PFSK-1 (cell line): ENCODE measurements at regions not wholly inside any gene's neighbourhood (a gene's known extent, or its start where the extent isn't known, plus 50 kb on each side); places are given as distances from the start of the nearest gene placed in this dataset.

ENCODE experiments used
- FOXP2 ChIP-seq: optimal IDR thresholded peaks from 2 replicates; pipeline ENCODE3; 2011; ENCODE audit warnings: borderline replicate concordance, control low read depth, inconsistent platforms; ENCODE audit not compliant: insufficient read depth; ENCODE audit errors: extremely low read length, extremely low read depth
- POLR2AphosphoS5 ChIP-seq: IDR thresholded peaks from 2 replicates; pipeline ENCODE4 v1.6.1; 2012; ENCODE audit warnings: low read depth, mild to moderate bottlenecking, control low read depth, low read length, moderate library complexity
- SIN3A ChIP-seq: IDR thresholded peaks from 2 replicates; pipeline ENCODE4 v1.6.1; 2012; ENCODE audit warnings: mild to moderate bottlenecking, low read length, moderate library complexity, borderline replicate concordance; ENCODE audit not compliant: insufficient read depth
- TAF1 ChIP-seq: IDR thresholded peaks from 2 replicates; pipeline ENCODE4 v1.6.1; 2012; ENCODE audit warnings: low read length, control low read depth, borderline replicate concordance; ENCODE audit not compliant: insufficient read depth
- TF ChIP-seq, protein P1 (sequence below), 2 experiments: IDR thresholded peaks; 2 replicates each; pipeline versions ENCODE4 v1.6.1 to v1.8.0; 2011 to 2012; ENCODE audit warnings: low read depth in 2 of 2, low read length in 2 of 2, control low read depth in 1 of 2, inconsistent platforms in 1 of 2, mild to moderate bottlenecking in 1 of 2, moderate library complexity in 1 of 2; ENCODE audit not compliant: insufficient read depth in 1 of 2

DNA sequence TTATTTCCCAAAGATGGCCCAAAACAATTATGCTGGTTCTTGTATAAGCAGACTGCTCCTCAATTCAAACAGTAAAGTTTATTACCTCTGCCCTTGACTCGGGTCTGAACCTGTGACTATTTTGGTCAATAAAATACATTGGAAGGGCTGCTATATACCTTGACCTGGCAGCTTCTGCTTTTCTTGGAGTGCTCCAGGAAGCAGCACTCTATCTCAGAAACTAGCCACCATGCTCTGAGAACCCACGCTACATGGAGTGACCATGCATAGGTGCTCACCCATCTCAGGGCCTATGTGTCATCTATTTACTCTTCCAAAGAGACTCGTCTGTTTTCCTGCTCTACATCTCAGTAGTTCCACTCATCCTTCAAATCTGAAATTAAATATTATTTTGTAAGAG, 299.9 kb downstream of the AHR start:
- TF ChIP-seq, protein P1, sequence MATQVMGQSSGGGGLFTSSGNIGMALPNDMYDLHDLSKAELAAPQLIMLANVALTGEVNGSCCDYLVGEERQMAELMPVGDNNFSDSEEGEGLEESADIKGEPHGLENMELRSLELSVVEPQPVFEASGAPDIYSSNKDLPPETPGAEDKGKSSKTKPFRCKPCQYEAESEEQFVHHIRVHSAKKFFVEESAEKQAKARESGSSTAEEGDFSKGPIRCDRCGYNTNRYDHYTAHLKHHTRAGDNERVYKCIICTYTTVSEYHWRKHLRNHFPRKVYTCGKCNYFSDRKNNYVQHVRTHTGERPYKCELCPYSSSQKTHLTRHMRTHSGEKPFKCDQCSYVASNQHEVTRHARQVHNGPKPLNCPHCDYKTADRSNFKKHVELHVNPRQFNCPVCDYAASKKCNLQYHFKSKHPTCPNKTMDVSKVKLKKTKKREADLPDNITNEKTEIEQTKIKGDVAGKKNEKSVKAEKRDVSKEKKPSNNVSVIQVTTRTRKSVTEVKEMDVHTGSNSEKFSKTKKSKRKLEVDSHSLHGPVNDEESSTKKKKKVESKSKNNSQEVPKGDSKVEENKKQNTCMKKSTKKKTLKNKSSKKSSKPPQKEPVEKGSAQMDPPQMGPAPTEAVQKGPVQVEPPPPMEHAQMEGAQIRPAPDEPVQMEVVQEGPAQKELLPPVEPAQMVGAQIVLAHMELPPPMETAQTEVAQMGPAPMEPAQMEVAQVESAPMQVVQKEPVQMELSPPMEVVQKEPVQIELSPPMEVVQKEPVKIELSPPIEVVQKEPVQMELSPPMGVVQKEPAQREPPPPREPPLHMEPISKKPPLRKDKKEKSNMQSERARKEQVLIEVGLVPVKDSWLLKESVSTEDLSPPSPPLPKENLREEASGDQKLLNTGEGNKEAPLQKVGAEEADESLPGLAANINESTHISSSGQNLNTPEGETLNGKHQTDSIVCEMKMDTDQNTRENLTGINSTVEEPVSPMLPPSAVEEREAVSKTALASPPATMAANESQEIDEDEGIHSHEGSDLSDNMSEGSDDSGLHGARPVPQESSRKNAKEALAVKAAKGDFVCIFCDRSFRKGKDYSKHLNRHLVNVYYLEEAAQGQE (IDR thresholded peaks at IDR 0.05; ENCODE audit: insufficient read depth in 1 of 2, low read depth in 2 of 2, low read length in 2 of 2): no peak
- TF ChIP-seq SIN3A (no peak), POLR2AphosphoS5 (no peak), TAF1 (no peak), FOXP2 (no peak)

DNA sequence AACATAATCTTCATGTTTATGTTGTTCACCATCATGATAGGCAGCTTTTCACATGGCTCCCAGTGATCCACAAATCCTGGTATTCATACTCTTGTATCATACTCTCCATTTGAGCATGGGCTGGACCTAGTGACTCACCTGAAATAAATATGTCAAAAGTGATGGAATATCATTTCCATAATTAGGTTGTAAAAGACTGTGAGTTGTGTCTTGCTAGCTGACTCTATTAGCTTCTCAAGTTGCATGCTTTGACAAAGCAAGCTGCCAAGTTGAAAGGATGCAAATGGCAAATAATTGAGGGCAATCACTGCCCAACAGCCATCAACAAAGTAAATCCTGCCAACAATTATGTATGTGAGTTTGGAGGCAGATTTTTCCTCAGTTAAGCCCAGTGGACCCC, 300.4 kb downstream of the AHR start:
- TF ChIP-seq TAF1 (no peak), SIN3A (no peak), POLR2AphosphoS5 (no peak), FOXP2 (no peak)
- TF ChIP-seq, protein P1 (IDR thresholded peaks at IDR 0.05; ENCODE audit: insufficient read depth in 1 of 2, low read depth in 2 of 2, low read length in 2 of 2): no peak

DNA sequence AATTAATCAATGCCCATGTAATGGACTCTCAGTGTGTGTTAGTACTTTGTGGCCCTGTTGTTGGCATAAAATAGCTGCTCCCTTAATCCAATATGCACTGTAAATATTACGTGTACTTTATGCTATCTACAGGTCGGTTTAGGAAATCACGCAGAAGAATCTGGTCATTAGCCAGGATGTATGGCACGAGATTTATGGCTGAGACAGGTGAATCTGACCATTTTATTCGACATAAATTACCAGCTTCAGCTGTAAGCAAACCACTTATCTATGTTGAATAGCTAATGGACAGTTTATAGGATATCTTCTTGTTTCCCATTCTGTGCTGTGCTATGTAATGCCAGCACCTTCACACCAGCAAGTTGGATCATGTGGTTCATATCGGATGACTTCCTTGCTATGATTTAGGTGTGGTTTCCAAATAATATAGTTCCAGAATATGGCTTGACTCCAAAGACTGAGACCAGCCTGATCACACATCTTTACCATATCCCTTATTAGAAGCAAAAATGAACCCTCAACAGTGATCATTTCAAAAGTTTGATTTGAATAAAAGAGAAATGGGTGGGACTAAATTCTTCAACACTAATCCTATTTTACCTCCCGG, 301.4 kb downstream of the AHR start:
- TF ChIP-seq, protein P1 (IDR thresholded peaks at IDR 0.05; ENCODE audit: insufficient read depth in 1 of 2, low read depth in 2 of 2, low read length in 2 of 2): no peak
- TF ChIP-seq POLR2AphosphoS5 (no peak), FOXP2 (no peak), SIN3A (no peak), TAF1 (no peak)

DNA sequence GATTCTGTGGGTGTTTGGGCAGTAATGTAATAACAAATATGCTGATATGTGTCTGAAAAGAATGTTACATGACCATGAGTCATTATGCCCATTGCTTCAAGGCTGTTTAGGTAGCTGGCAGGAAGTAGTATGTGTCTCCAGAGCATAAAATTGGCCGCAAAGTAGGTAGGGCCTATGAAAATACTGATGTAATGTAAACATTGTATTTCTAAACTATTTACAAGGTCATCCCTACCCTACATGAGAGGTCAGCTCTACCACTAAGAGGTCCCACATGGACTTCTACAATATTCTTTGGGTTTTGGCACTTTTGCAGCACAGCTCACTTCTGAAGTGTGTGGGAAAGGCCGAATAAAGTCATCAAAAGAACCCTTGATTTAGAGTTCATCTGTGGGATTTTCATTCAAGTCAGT, 301.9 kb downstream of the AHR start:
- TF ChIP-seq, protein P1 (IDR thresholded peaks at IDR 0.05; ENCODE audit: insufficient read depth in 1 of 2, low read depth in 2 of 2, low read length in 2 of 2): no peak; a peak in 1 of 4 replicates
- TF ChIP-seq SIN3A (no peak), FOXP2 (peak; percentile 73)

DNA sequence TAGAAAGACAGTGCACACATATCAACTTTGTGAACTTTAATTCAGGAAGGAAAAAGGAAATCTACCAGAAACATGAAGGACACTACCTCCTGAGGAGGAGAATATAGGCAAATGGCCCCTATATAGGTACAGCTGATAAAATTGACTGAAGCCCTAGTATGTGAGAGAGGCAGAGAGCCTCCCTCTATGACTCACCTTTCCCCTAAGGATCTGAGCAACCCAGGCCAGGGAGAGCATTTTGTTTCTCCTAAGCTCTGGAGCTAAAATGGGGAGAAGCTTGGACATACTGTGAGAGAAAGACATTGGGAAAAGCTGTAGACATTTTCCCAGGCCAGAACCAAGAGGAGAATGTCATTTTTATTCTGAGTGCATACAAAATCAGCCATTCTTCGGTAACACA, 303.5 kb downstream of the AHR start:
- TF ChIP-seq, protein P1 (IDR thresholded peaks at IDR 0.05; ENCODE audit: insufficient read depth in 1 of 2, low read depth in 2 of 2, low read length in 2 of 2): no peak
- TF ChIP-seq TAF1: no peak
- TF ChIP-seq SIN3A: no peak
- no peak for TF ChIP-seq POLR2AphosphoS5
- TF ChIP-seq FOXP2: no peak
